GM23338 (cell line): ENCODE measurements at regions not wholly inside any gene's neighbourhood (a gene's known extent, or its start where the extent isn't known, plus 50 kb on each side); places are given as distances from the start of the nearest gene placed in this dataset.
A peak's percentile ranks its signal among the peaks of the same experiment; 100 is the strongest.

ENCODE experiments used
- ATAC-seq: fragments of 200-7000 bp; cut with Tn5 transposase; 3 replicates; pipeline ENCODE4 v1.9.1; 2020
- DNase-seq: peaks from one replicate; pipeline ENCODE4 v3.0.0-alpha.2; 2015; ENCODE audit warnings: low spot score
- H2AFZ ChIP-seq: fragments of 200-600 bp; sonication (generic); 2 replicates; pipeline ENCODE4 v1.8.0; 2016; ENCODE audit warnings: antibody characterized with exemption, mild to moderate bottlenecking, moderate library complexity
- H3F3A ChIP-seq: fragments of 200-600 bp; sonication (generic); replicated peaks from 2 replicates; pipeline ENCODE4 v1.8.0; 2017; ENCODE audit warnings: antibody characterized with exemption, mixed run types, low read depth
- H3K27ac ChIP-seq: fragments of 200-600 bp; sonication (generic); 2 replicates; pipeline ENCODE4 v1.6.1; 2016; ENCODE audit warnings: low read depth
- H3K27me3 ChIP-seq: fragments of 200-600 bp; sonication (generic); 2 replicates; pipeline ENCODE4 v1.8.0; 2016; ENCODE audit warnings: mild to moderate bottlenecking, mixed run types, moderate library complexity; ENCODE audit not compliant: insufficient read depth
- H3K36me3 ChIP-seq: fragments of 200-600 bp; sonication (generic); 2 replicates; pipeline ENCODE4 v1.8.0; 2016; ENCODE audit warnings: mild to moderate bottlenecking; ENCODE audit not compliant: insufficient read depth
- H3K4me1 ChIP-seq: fragments of 200-600 bp; sonication (generic); 2 replicates; pipeline ENCODE4 v1.8.0; 2016; ENCODE audit warnings: mild to moderate bottlenecking, moderate library complexity; ENCODE audit not compliant: insufficient read depth
- H3K4me2 ChIP-seq: fragments of 200-600 bp; sonication (generic); 2 replicates; pipeline ENCODE4 v1.7.1; 2017; ENCODE audit warnings: mixed run types
- H3K4me3 ChIP-seq: fragments of 200-600 bp; sonication (generic); 2 replicates; pipeline ENCODE4 v1.6.1; 2016; ENCODE audit warnings: mixed run types
- H3K79me2 ChIP-seq: fragments of 200-600 bp; sonication (generic); replicated peaks from 2 replicates; pipeline ENCODE4 v1.8.0; 2017; ENCODE audit warnings: mild to moderate bottlenecking; ENCODE audit not compliant: insufficient read depth
- H3K9me2 ChIP-seq: fragments of 200-600 bp; sonication (generic); 2 replicates; pipeline ENCODE4 v1.8.0; 2017; ENCODE audit not compliant: insufficient read depth
- H4K20me1 ChIP-seq: fragments of 200-600 bp; sonication (generic); replicated peaks from 2 replicates; pipeline ENCODE4 v1.8.0; 2017; ENCODE audit warnings: mild to moderate bottlenecking; ENCODE audit not compliant: insufficient read depth
- H3K27ac Mint-ChIP-seq: 2 replicates; pipeline ENCODE4 v1.8.0; 2020; ENCODE audit warnings: inconsistent platforms, mild to moderate bottlenecking, moderate library complexity, mixed read lengths
- H3K27me3 Mint-ChIP-seq: 3 replicates; pipeline ENCODE4 v1.8.0; 2022; ENCODE audit warnings: low read depth, mild to moderate bottlenecking, moderate library complexity, mixed read lengths, inconsistent platforms; ENCODE audit not compliant: insufficient read depth, poor library complexity
- H3K36me3 Mint-ChIP-seq: 3 replicates; pipeline ENCODE4 v1.8.0; 2021; ENCODE audit warnings: low read depth, mild to moderate bottlenecking, inconsistent platforms, moderate library complexity, mixed read lengths
- H3K4me1 Mint-ChIP-seq: 3 replicates; pipeline ENCODE4 v1.8.0; 2020; ENCODE audit warnings: mild to moderate bottlenecking, inconsistent platforms, mixed read lengths
- H3K4me3 Mint-ChIP-seq: 3 replicates; pipeline ENCODE4 v1.8.0; 2021; ENCODE audit warnings: moderate library complexity, mild to moderate bottlenecking, inconsistent platforms, mixed read lengths
- H3K9me3 Mint-ChIP-seq: 3 replicates; pipeline ENCODE4 v1.8.0; 2020; ENCODE audit warnings: moderate library complexity, mild to moderate bottlenecking, inconsistent platforms, mixed read lengths
- CREB1 ChIP-seq: fragments of 250-450 bp; sonication (Bioruptor Pico); IDR thresholded peaks from 2 replicates; pipeline ENCODE4 v1.5.0; 2020; ENCODE audit warnings: low read depth, mild to moderate bottlenecking, moderate library complexity
- EZH2phosphoT487 ChIP-seq: fragments of 200-600 bp; sonication (generic); IDR thresholded peaks from one replicate; pipeline ENCODE4 v1.8.1; 2018; ENCODE audit warnings: antibody characterized with exemption; ENCODE audit not compliant: unreplicated experiment
- POLR2AphosphoS5 ChIP-seq: IDR thresholded peaks from 2 replicates; pipeline ENCODE4 v1.6.1; 2016; ENCODE audit warnings: antibody characterized with exemption, low read depth
- ZNF114 ChIP-seq: fragments of 250-450 bp; sonication (Bioruptor Pico); IDR thresholded peaks from 2 replicates; pipeline ENCODE4 v1.5.0; 2020; ENCODE audit warnings: mild to moderate bottlenecking, moderate library complexity
- ZNF331 ChIP-seq: fragments of 250-450 bp; sonication (Bioruptor Pico); IDR thresholded peaks from 2 replicates; pipeline ENCODE4 v1.5.0; 2020; ENCODE audit warnings: low read depth, mild to moderate bottlenecking, moderate library complexity
- ZNF462 ChIP-seq: fragments of 250-450 bp; sonication (Bioruptor Pico); IDR thresholded peaks from 2 replicates; pipeline ENCODE4 v1.5.0; 2020; ENCODE audit warnings: mild to moderate bottlenecking, moderate library complexity

GRCh38 chr15:88983861-88984429 is 70.8 kb upstream of the MFGE8 start:
- H3K79me2 ChIP-seq = no peaks in the 10 kb centered on the region
- no peaks in the 10 kb centered on the region for H3K36me3 ChIP-seq
- Mint-ChIP-seq H3K4me1 (peaks cover 53% of the 10 kb centered on the region), H3K27ac (0 out of 2 replicates have a peak overlapping the region, but pooled peaks have one; percentile 59), H3K36me3 (no peaks in the 10 kb centered on the region; the same call in 2 of the 3 replicates), H3K4me3 (no peak overlapping the region), H3K9me3 (no peaks in the 10 kb centered on the region; the same call in 1 of the 3 replicates), H3K27me3 (peaks cover 22% of the 10 kb centered on the region)
- no peak overlapping the region for H2AFZ ChIP-seq
- ATAC-seq = no peak
- 0 out of 2 replicates have a peak, but pooled peaks have one; percentile 8 for TF ChIP-seq ZNF462 (CRISPR knock-in tag)
- TF ChIP-seq POLR2AphosphoS5 = no peak
- 0 out of 2 replicates have a peak, but pooled peaks have one; percentile 58 for TF ChIP-seq ZNF114 (CRISPR knock-in tag)
- DNase-seq = peak; percentile 65
- no peak overlapping the region for H3K4me2 ChIP-seq
- H3K4me3 ChIP-seq = no peak overlapping the region
- H3K27ac ChIP-seq = no peak overlapping the region
- 0 out of 2 replicates have a peak, but pooled peaks cover 4% of the 10 kb centered on the region for H3F3A ChIP-seq
- H3K4me1 ChIP-seq = peaks cover 41% of the 10 kb centered on the region
- no peaks in the 10 kb centered on the region for H4K20me1 ChIP-seq
- H3K27me3 ChIP-seq = no peaks in the 10 kb centered on the region
- H3K9me2 ChIP-seq = no peaks in the 10 kb centered on the region

GRCh38 chr15:88985547-88986393 is 72.6 kb upstream of the MFGE8 start:
- ATAC-seq (peak; percentile 58), DNase-seq (peak; percentile 96)
- no peak overlapping the region for H3K4me3 ChIP-seq
- Mint-ChIP-seq H3K4me3 (no peak overlapping the region), H3K4me1 (peaks cover 69% of the 10 kb centered on the region), H3K27ac (peak overlapping the region; percentile 97), H3K9me3 (no peaks in the 10 kb centered on the region; the same call in 1 of the 3 replicates), H3K27me3 (peaks cover 24% of the 10 kb centered on the region), H3K36me3 (peaks cover 5% of the 10 kb centered on the region; the same call in 1 of the 3 replicates)
- H3F3A ChIP-seq = 0 out of 2 replicates have a peak, but pooled peaks cover 4% of the 10 kb centered on the region
- H3K9me2 ChIP-seq = no peaks in the 10 kb centered on the region
- H3K27me3 ChIP-seq = no peaks in the 10 kb centered on the region
- H3K36me3 ChIP-seq = no peaks in the 10 kb centered on the region
- H3K4me1 ChIP-seq = peaks cover 52% of the 10 kb centered on the region
- peak overlapping the region; percentile 99 for H3K27ac ChIP-seq
- H3K79me2 ChIP-seq = no peaks in the 10 kb centered on the region
- peak overlapping the region; percentile 64; the same call in 1 of the 2 replicates for H3K4me2 ChIP-seq
- TF ChIP-seq EZH2phosphoT487 (no peak), ZNF114 (CRISPR knock-in tag) (0 out of 2 replicates have a peak, but pooled peaks have one; percentile 18), CREB1 (CRISPR knock-in tag) (0 out of 2 replicates have a peak, but pooled peaks have one; percentile 17), POLR2AphosphoS5 (peak; percentile 49; the same call in 1 of the 2 replicates), ZNF331 (CRISPR knock-in tag) (no peak)
- no peaks in the 10 kb centered on the region for H4K20me1 ChIP-seq
- H2AFZ ChIP-seq = no peak overlapping the region
